GM23338 (cell line): ENCODE measurements at regions not wholly inside any gene's neighbourhood (a gene's known extent, or its start where the extent isn't known, plus 50 kb on each side); places are given as distances from the start of the nearest gene placed in this dataset.
A peak's percentile ranks its signal among the peaks of the same experiment; 100 is the strongest.

Experiments used
- ATAC-seq: fragments of 200-7000 bp; cut with Tn5 transposase; 3 replicates; pipeline ENCODE4 v1.9.1; 2020
- DNase-seq: peaks from one replicate; pipeline ENCODE4 v3.0.0-alpha.2; 2015; ENCODE audit warnings: low spot score
- H2AFZ ChIP-seq: fragments of 200-600 bp; sonication (generic); 2 replicates; pipeline ENCODE4 v1.8.0; 2016; ENCODE audit warnings: antibody characterized with exemption, mild to moderate bottlenecking, moderate library complexity
- H3F3A ChIP-seq: fragments of 200-600 bp; sonication (generic); replicated peaks from 2 replicates; pipeline ENCODE4 v1.8.0; 2017; ENCODE audit warnings: antibody characterized with exemption, mixed run types, low read depth
- H3K27ac ChIP-seq: fragments of 200-600 bp; sonication (generic); 2 replicates; pipeline ENCODE4 v1.6.1; 2016; ENCODE audit warnings: low read depth
- H3K27me3 ChIP-seq: fragments of 200-600 bp; sonication (generic); 2 replicates; pipeline ENCODE4 v1.8.0; 2016; ENCODE audit warnings: mild to moderate bottlenecking, mixed run types, moderate library complexity; ENCODE audit not compliant: insufficient read depth
- H3K36me3 ChIP-seq: fragments of 200-600 bp; sonication (generic); 2 replicates; pipeline ENCODE4 v1.8.0; 2016; ENCODE audit warnings: mild to moderate bottlenecking; ENCODE audit not compliant: insufficient read depth
- H3K4me1 ChIP-seq: fragments of 200-600 bp; sonication (generic); 2 replicates; pipeline ENCODE4 v1.8.0; 2016; ENCODE audit warnings: mild to moderate bottlenecking, moderate library complexity; ENCODE audit not compliant: insufficient read depth
- H3K4me2 ChIP-seq: fragments of 200-600 bp; sonication (generic); 2 replicates; pipeline ENCODE4 v1.7.1; 2017; ENCODE audit warnings: mixed run types
- H3K4me3 ChIP-seq: fragments of 200-600 bp; sonication (generic); 2 replicates; pipeline ENCODE4 v1.6.1; 2016; ENCODE audit warnings: mixed run types
- H3K79me2 ChIP-seq: fragments of 200-600 bp; sonication (generic); replicated peaks from 2 replicates; pipeline ENCODE4 v1.8.0; 2017; ENCODE audit warnings: mild to moderate bottlenecking; ENCODE audit not compliant: insufficient read depth
- H3K9me2 ChIP-seq: fragments of 200-600 bp; sonication (generic); 2 replicates; pipeline ENCODE4 v1.8.0; 2017; ENCODE audit not compliant: insufficient read depth
- H4K20me1 ChIP-seq: fragments of 200-600 bp; sonication (generic); replicated peaks from 2 replicates; pipeline ENCODE4 v1.8.0; 2017; ENCODE audit warnings: mild to moderate bottlenecking; ENCODE audit not compliant: insufficient read depth
- H3K27ac Mint-ChIP-seq: 2 replicates; pipeline ENCODE4 v1.8.0; 2020; ENCODE audit warnings: inconsistent platforms, mild to moderate bottlenecking, moderate library complexity, mixed read lengths
- H3K27me3 Mint-ChIP-seq: 3 replicates; pipeline ENCODE4 v1.8.0; 2022; ENCODE audit warnings: low read depth, mild to moderate bottlenecking, moderate library complexity, mixed read lengths, inconsistent platforms; ENCODE audit not compliant: insufficient read depth, poor library complexity
- H3K36me3 Mint-ChIP-seq: 3 replicates; pipeline ENCODE4 v1.8.0; 2021; ENCODE audit warnings: low read depth, mild to moderate bottlenecking, inconsistent platforms, moderate library complexity, mixed read lengths
- H3K4me1 Mint-ChIP-seq: 3 replicates; pipeline ENCODE4 v1.8.0; 2020; ENCODE audit warnings: mild to moderate bottlenecking, inconsistent platforms, mixed read lengths
- H3K4me3 Mint-ChIP-seq: 3 replicates; pipeline ENCODE4 v1.8.0; 2021; ENCODE audit warnings: moderate library complexity, mild to moderate bottlenecking, inconsistent platforms, mixed read lengths
- H3K9me3 Mint-ChIP-seq: 3 replicates; pipeline ENCODE4 v1.8.0; 2020; ENCODE audit warnings: moderate library complexity, mild to moderate bottlenecking, inconsistent platforms, mixed read lengths
- CREB1 ChIP-seq: fragments of 250-450 bp; sonication (Bioruptor Pico); IDR thresholded peaks from 2 replicates; pipeline ENCODE4 v1.5.0; 2020; ENCODE audit warnings: low read depth, mild to moderate bottlenecking, moderate library complexity
- CTCF ChIP-seq, 2 experiments: fragments of 200-600 bp in 1 of 2; sonication (generic) in 1 of 2; conservative IDR thresholded peaks; 2 replicates each; pipeline versions ENCODE4 v1.5.1 to v1.6.1; 2016 to 2017; ENCODE audit warnings: antibody characterized with exemption in 2 of 2, low read depth in 2 of 2, mild to moderate bottlenecking in 2 of 2, moderate library complexity in 1 of 2
- ETS1 ChIP-seq: IDR thresholded peaks from 2 replicates; pipeline ENCODE4 v1.6.1; 2016; ENCODE audit warnings: antibody characterized with exemption
- EZH2 ChIP-seq: fragments of 200-600 bp; sonication (generic); IDR thresholded peaks from one replicate; pipeline ENCODE4 v1.8.0; 2017; ENCODE audit warnings: antibody characterized with exemption, mild to moderate bottlenecking, low read depth; ENCODE audit not compliant: unreplicated experiment
- EZH2phosphoT487 ChIP-seq: fragments of 200-600 bp; sonication (generic); IDR thresholded peaks from one replicate; pipeline ENCODE4 v1.8.1; 2018; ENCODE audit warnings: antibody characterized with exemption; ENCODE audit not compliant: unreplicated experiment
- NANOG ChIP-seq: IDR thresholded peaks from 2 replicates; pipeline ENCODE4 v1.6.1; 2016; ENCODE audit warnings: antibody characterized with exemption, borderline replicate concordance
- POLR2AphosphoS5 ChIP-seq: IDR thresholded peaks from 2 replicates; pipeline ENCODE4 v1.6.1; 2016; ENCODE audit warnings: antibody characterized with exemption, low read depth
- REST ChIP-seq: IDR thresholded peaks from one replicate; pipeline ENCODE4 v1.6.1; 2018; ENCODE audit warnings: antibody characterized with exemption; ENCODE audit not compliant: unreplicated experiment
- STAT1 ChIP-seq: IDR thresholded peaks from one replicate; pipeline ENCODE4 v1.6.1; 2016; ENCODE audit warnings: antibody characterized with exemption; ENCODE audit not compliant: unreplicated experiment
- ZNF331 ChIP-seq: fragments of 250-450 bp; sonication (Bioruptor Pico); IDR thresholded peaks from 2 replicates; pipeline ENCODE4 v1.5.0; 2020; ENCODE audit warnings: low read depth, mild to moderate bottlenecking, moderate library complexity

- TF ChIP-seq EZH2phosphoT487 (no peak), ZNF331 (no peak), EZH2 (no peak), CTCF (conservative IDR thresholded peaks at IDR 0.05; ENCODE audit: low read depth in 2 of 2) (no peak)
Measured at GRCh38 chr17:77450742-77451244, 310.0 kb downstream of the SEC14L1 start (continued).

GRCh38 chr17:77451245-77451893, 310.6 kb downstream of the SEC14L1 start:
- DNase-seq (peak; percentile 95), ATAC-seq (peak; percentile 82)
- Histone ChIP-seq H3F3A (peaks cover 6% of the 10 kb centered on the region; the same call in 1 of the 2 replicates), H3K4me3 (peak overlapping the region; percentile 92), H4K20me1 (peaks cover 9% of the 10 kb centered on the region; the same call in 1 of the 2 replicates), H3K9me2 (no peaks in the 10 kb centered on the region), H3K27ac (peak overlapping the region; percentile 85), H2AFZ (no peak overlapping the region), H3K36me3 (no peaks in the 10 kb centered on the region), H3K4me1 (peaks cover 40% of the 10 kb centered on the region), H3K27me3 (no peaks in the 10 kb centered on the region), H3K79me2 (peaks cover 83% of the 10 kb centered on the region), H3K4me2 (peak overlapping the region; percentile 100)
- peak overlapping the region; percentile 90 for H3K4me3 Mint-ChIP-seq
- peaks cover 35% of the 10 kb centered on the region for H3K27me3 Mint-ChIP-seq
- H3K4me1 Mint-ChIP-seq: peaks cover 71% of the 10 kb centered on the region
- peaks cover 4% of the 10 kb centered on the region; the same call in 1 of the 3 replicates for H3K36me3 Mint-ChIP-seq
- peak overlapping the region; percentile 94 for H3K27ac Mint-ChIP-seq
- H3K9me3 Mint-ChIP-seq: no peaks in the 10 kb centered on the region
- TF ChIP-seq POLR2AphosphoS5: peak; percentile 76
- TF ChIP-seq CREB1 (CRISPR knock-in tag): no peak

- Mint-ChIP-seq H3K4me1 (peaks cover 67% of the 10 kb centered on the region), H3K9me3 (no peaks in the 10 kb centered on the region), H3K27ac (peak overlapping the region; percentile 94), H3K27me3 (peaks cover 35% of the 10 kb centered on the region), H3K36me3 (peaks cover 4% of the 10 kb centered on the region; the same call in 1 of the 3 replicates), H3K4me3 (peak overlapping the region; percentile 90)
- ATAC-seq (peak; percentile 39), DNase-seq (peak; percentile 86)
- H3F3A ChIP-seq: peaks cover 6% of the 10 kb centered on the region; the same call in 1 of the 2 replicates
- peak overlapping the region; percentile 85 for H3K27ac ChIP-seq
- H4K20me1 ChIP-seq: peaks cover 9% of the 10 kb centered on the region; the same call in 1 of the 2 replicates
- H3K4me1 ChIP-seq: peaks cover 40% of the 10 kb centered on the region
- H3K79me2 ChIP-seq: peaks cover 77% of the 10 kb centered on the region
- H3K9me2 ChIP-seq: no peaks in the 10 kb centered on the region
- H2AFZ ChIP-seq: no peak overlapping the region
- H3K4me2 ChIP-seq: peak overlapping the region; percentile 100
- peak overlapping the region; percentile 92 for H3K4me3 ChIP-seq
- no peaks in the 10 kb centered on the region for H3K36me3 ChIP-seq
- no peaks in the 10 kb centered on the region for H3K27me3 ChIP-seq
- TF ChIP-seq STAT1: no peak
- no peak for TF ChIP-seq CREB1 (CRISPR knock-in tag)
- no peak for TF ChIP-seq CTCF (conservative IDR thresholded peaks at IDR 0.05; ENCODE audit: low read depth in 2 of 2)
- TF ChIP-seq EZH2phosphoT487: no peak
- TF ChIP-seq NANOG: no peak
- no peak for TF ChIP-seq ZNF331
- no peak for TF ChIP-seq EZH2
- TF ChIP-seq ETS1: no peak
- TF ChIP-seq REST: no peak
Measured at GRCh38 chr17:77451894-77452852, 311.4 kb downstream of the SEC14L1 start.
